ENCODE measurements at regions not wholly inside any gene's neighbourhood (a gene's known extent, or its start where the extent isn't known, plus 50 kb on each side); places are given as distances from the start of the nearest gene placed in this dataset.
A peak's percentile ranks its signal among the peaks of the same experiment; 100 is the strongest.
"Not testable (repeated sequence)": the region's sequence is repeated elsewhere in the genome, so short reads cannot be mapped to it uniquely, and the experiment has no call there.

- no peak for DNase-seq (ENCODE audit: low read depth, low spot score)
Observed at GRCh38 chr1:30462826-30463425, 260.5 kb downstream of the MATN1 start.

- no peak for DNase-seq (ENCODE audit: low read depth, low spot score)
Observed at GRCh38 chr1:30462166-30462565, 261.2 kb downstream of the MATN1 start.

- no peak for DNase-seq (ENCODE audit: low read depth, low spot score)
Observed at GRCh38 chr1:30461640-30462039, 261.7 kb downstream of the MATN1 start.

- DNase-seq (ENCODE audit: low read depth, low spot score): no peak
Observed at GRCh38 chr1:30460661-30461060, 262.7 kb downstream of the MATN1 start.

GRCh38 chr1:30458730-30459485, 264.5 kb downstream of the MATN1 start:
- DNase-seq (ENCODE audit: low read depth, low spot score): not testable (repeated sequence)

GRCh38 chr1:30452925-30453324, 270.5 kb downstream of the MATN1 start:
- no peak for DNase-seq (ENCODE audit: low read depth, low spot score)

DNA sequence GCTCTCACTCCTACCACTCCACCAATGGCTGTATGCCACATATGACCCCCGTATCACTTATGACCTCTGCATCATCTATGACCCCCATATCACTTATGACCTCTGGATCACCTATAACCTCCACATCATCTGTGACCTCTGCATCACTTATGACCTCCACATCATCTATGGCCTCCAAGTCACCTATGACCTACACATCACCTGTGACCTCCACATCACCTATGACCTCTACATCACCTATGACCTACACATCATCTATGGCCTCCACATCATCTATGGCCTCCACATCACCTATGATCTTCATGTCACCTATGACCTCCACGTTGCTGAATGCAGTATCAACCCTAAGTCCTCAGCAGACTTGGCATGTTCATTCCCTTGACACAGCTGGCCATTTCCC, 271.2 kb downstream of the MATN1 start:
- DNase-seq (ENCODE audit: low read depth, low spot score): no peak

- DNase-seq (ENCODE audit: low read depth, low spot score): no peak
Observed at GRCh38 chr1:30451532-30452125, 271.8 kb downstream of the MATN1 start.

- DNase-seq (ENCODE audit: low read depth, low spot score): peak; percentile 8
Observed at GRCh38 chr1:30450818-30451233, 272.6 kb downstream of the MATN1 start.

DNA sequence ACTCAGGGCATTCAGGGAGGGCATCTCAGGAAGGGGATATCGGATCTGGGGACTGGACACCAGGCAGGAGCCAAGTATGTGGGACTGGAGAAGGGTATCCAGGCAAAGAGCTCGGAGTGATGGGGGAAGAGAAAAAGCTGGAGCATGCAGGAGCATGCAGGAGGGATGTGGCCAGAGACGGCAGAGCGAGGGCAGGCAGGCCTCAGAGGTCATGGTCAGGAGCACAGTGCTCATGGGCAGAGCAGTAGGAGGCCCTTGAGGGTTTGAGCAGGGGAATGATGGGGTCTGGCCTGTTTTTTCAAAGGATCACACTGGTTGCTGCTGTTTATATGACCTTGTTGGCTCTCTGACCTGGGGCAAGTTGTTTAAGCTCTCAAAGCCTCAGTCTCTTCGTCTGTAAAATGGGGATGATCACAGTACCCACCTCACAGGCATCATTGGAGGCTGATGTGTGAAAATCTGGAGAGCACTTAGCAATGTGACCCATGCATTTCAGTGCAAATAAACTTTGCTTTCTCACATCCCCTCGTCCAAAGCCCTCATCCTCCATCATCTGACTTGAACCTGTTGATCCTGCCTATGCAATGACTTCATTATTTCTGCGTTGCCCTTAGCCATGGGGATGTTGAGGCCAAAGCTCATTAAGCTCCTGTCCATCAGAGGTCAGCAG, 273.1 kb downstream of the MATN1 start:
- no peak for DNase-seq (ENCODE audit: low read depth, low spot score)

- no peak for DNase-seq (ENCODE audit: low read depth, low spot score)
Observed at GRCh38 chr1:30449428-30450147, 273.8 kb downstream of the MATN1 start.

GRCh38 chr1:30449003-30449402, 274.4 kb downstream of the MATN1 start:
- DNase-seq (ENCODE audit: low read depth, low spot score): no peak

GRCh38 chr1:30447701-30448100, 275.7 kb downstream of the MATN1 start:
- DNase-seq (ENCODE audit: low read depth, low spot score): no peak

DNA sequence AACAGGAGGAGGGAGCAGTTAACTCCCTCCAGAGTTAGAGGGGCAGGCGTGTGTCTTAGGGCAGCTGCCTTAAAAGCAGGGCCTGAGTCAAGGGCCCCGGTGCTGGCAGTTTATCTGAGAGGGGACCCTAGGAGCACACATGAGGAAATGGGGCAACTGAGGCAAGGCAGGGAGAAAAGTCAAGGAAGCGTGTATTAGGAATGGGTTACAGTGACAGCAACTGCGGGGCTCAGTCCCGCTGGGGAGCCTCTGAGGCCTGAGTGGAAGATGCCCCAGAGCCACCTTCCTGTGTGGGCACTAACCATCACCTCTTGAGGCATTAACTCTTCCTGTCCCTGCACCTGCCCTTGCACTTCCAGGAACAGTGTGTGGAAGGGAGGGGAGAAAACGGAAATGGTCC, 276.3 kb downstream of the MATN1 start:
- DNase-seq (ENCODE audit: low read depth, low spot score): no peak

DNA sequence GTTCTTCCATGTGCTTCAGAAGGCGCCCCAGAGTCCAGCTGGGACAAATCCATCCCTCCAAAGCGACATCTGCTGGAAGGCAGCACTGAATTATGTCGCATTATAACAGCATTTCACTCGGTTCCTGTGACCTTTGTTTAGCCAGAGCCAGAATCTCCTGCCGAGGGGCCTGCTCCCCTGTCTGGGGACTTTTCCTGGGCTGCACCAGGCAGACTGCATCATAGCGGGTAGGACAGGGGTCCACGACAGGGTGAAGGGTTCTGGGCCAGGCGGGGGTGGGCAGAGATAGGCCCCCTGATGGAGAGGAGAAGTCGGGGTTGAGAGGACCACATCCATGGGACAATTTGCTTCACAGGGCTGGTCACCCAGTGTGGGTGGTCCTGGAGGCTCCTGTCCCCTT, 276.9 kb downstream of the MATN1 start:
- DNase-seq (ENCODE audit: low read depth, low spot score): no peak

- no peak for DNase-seq (ENCODE audit: low read depth, low spot score)
Observed at GRCh38 chr1:30446095-30446494, 277.3 kb downstream of the MATN1 start.

DNA sequence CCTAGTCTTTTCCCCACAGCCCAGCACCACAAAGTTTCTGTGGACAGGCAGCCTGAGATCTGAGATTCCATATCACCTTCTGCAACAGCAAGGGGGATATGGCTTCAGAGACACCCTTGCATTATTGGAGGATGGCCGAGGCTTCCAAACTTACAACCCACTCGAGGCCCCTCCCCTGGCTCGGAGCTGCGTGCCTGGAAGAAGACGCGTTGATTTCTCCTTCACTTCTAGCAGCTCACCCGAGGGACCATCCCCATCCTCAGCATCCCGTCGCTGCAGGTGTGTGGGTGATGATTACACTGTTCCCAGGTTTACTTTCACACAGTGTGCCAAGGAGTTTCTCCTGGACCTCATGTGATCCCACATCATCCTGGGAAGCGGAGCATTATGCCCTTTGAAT, 277.9 kb downstream of the MATN1 start:
- no peak for DNase-seq (ENCODE audit: low read depth, low spot score)

DNA sequence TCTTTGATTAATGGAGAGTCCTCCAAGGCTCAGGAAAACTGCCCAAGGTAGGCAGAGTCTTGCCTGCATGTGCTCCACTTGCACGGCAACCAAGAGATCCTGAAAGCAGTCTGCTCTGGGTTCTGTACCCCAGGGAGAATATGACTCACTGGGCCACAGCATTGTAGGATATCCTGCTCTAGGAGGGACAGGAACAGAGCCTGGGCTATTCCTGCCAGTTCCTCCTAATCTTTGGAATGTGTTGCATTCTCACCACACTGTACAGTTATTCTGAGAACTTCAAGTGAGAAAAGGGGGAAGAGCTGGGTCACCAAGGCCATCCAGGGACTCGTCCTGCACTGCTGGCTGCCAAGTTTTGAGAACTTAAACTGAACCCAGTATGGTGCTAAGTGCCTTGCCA, 278.5 kb downstream of the MATN1 start:
- no peak for DNase-seq (ENCODE audit: low read depth, low spot score)

DNA sequence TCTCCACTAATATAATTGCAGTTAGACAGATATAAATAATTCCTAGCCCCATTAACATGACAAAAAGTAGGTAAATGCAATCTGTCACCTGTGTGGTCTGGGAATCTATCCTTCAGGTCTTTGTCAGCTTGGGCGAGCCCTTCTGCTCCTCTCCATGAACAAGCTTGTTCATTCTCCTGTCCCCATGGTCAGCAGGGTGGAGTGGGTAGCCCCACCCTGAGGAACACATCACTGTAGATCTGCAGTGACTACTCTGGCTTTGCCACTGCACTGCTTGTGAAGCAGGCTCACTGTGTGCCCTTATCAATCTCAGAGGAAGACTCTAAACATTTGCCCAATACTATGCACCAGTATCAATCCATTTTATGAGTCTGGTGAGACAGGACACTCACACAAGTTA, 279.0 kb downstream of the MATN1 start:
- no peak for DNase-seq (ENCODE audit: low read depth, low spot score)

GRCh38 chr1:30438274-30438673, 285.1 kb downstream of the MATN1 start:
- DNase-seq (ENCODE audit: low read depth, low spot score): not testable (repeated sequence)

- DNase-seq (ENCODE audit: low read depth, low spot score): no peak
Observed at GRCh38 chr1:30437059-30437576, 286.3 kb downstream of the MATN1 start.

DNA sequence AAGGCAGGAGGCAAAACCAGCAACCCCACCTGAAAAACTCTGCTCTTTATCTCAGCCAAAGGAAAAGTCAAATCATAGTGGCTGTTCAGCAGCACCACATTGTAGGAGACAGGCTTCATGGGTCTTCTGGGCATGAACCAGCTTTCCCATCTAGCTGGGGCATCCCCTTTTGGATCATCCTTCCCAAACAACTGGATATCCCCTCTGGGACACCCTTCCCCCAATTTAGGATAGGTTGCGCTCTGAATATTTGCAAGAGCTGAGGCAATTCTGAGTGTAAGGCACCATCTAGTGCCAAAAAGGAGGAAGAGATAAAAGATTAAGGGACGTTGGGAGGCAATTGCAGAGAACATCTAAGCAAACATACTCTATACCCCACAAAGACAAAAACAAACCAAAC, 295.8 kb downstream of the MATN1 start:
- DNase-seq (ENCODE audit: low read depth, low spot score): peak; percentile 26
